K562 (cell line): ENCODE measurements at regions not wholly inside any gene's neighbourhood (a gene's known extent, or its start where the extent isn't known, plus 50 kb on each side); places are given as distances from the start of the nearest gene placed in this dataset.

Experiments
- ATAC-seq: fragments of 200-7000 bp; cut with Tn5 transposase; 3 replicates; pipeline ENCODE4 v1.9.1; 2020; ENCODE audit warnings: moderate library complexity
- BruUV-seq: library from RNA; stranded (reverse); fragments of 400-500 nt; replicated peaks from 2 replicates; lab custom pipeline; 2021; lab: Mats Ljungman, UMichigan
- CTCF ChIA-PET: fragments of 300-600 bp; formaldehyde crosslinking; extraction: SDS; loops from one replicate; lab custom pipeline; 2021; ENCODE audit warnings: low intra/inter-chr PET ratio; lab: Yijun Ruan, JAX
- POLR2A ChIA-PET: fragments of 300-600, 350-650 bp; sonication (Branson Sonifier 250); formaldehyde crosslinking; extraction: SDS; loops from one replicate; lab custom pipeline; 2021; ENCODE audit warnings: antibody characterized with exemption, inconsistent platforms; lab: Yijun Ruan, JAX
- DNase-seq, 4 experiments: peaks; one replicate each; pipeline versions ENCODE4 v3.0.0 to v3.0.0-alpha.2; 2011 to 2018; ENCODE audit warnings: low spot score in 3 of 4, mixed read lengths in 3 of 4; ENCODE audit errors: extremely low read depth in 1 of 4
- FAIRE-seq: peaks from 2 replicates; lab custom pipeline; 2011; peaks lifted over from hg19 to GRCh38; lab: Jason Lieb, UNC
- H2AFZ ChIP-seq: 2 replicates; pipeline ENCODE4 v1.6.0; 2011; ENCODE audit warnings: low read depth, low read length, control low read depth, inconsistent platforms
- H3K27ac ChIP-seq: fragments of 200-600 bp; 3 replicates; pipeline ENCODE4 v1.8.0; 2011; ENCODE audit warnings: low read depth, mild to moderate bottlenecking, control low read depth, inconsistent platforms, low read length, moderate library complexity, mixed read lengths; ENCODE audit errors: extremely low read depth
- H3K27me3 ChIP-seq, 2 experiments: fragments of 300-600 bp in 1 of 2; 2 replicates in 1 of 2; 3 replicates in 1 of 2; pipeline versions ENCODE4 v1.6.0 to v1.8.0; 2011; ENCODE audit warnings: inconsistent platforms in 2 of 2, low read length in 2 of 2, mild to moderate bottlenecking in 1 of 2, mixed read lengths in 1 of 2, moderate library complexity in 1 of 2; ENCODE audit not compliant: control insufficient read depth in 2 of 2, insufficient read depth in 2 of 2
- H3K36me3 ChIP-seq: fragments of 300-600 bp; 3 replicates; pipeline ENCODE4 v1.8.0; 2011; ENCODE audit warnings: mild to moderate bottlenecking, low read length, inconsistent platforms; ENCODE audit not compliant: control insufficient read depth, insufficient read depth
- H3K4me1 ChIP-seq, 2 experiments: fragments of 200-600 bp in 1 of 2; replicated peaks in 1 of 2; 2 replicates in 1 of 2; 3 replicates in 1 of 2; pipeline versions ENCODE4 v1.5.1 to v1.8.0; 2011; ENCODE audit warnings: inconsistent platforms in 2 of 2, low read length in 2 of 2, mild to moderate bottlenecking in 1 of 2, mixed read lengths in 1 of 2, moderate library complexity in 1 of 2; ENCODE audit not compliant: control insufficient read depth in 2 of 2, insufficient read depth in 2 of 2
- H3K4me2 ChIP-seq: 2 replicates; pipeline ENCODE4 v1.6.1; 2011; ENCODE audit warnings: low read length, control low read depth, inconsistent platforms, mixed read lengths; ENCODE audit not compliant: insufficient read depth
- H3K4me3 ChIP-seq: fragments of 200-600 bp; sonication (generic), shearing (Covaris generic); 2 replicates; pipeline ENCODE4 v1.5.1; 2016; ENCODE audit warnings: control low read depth, inconsistent platforms
- H3K79me2 ChIP-seq: fragments of 200-600 bp; 3 replicates; pipeline ENCODE4 v1.8.0; 2011; ENCODE audit warnings: low read length, inconsistent platforms; ENCODE audit not compliant: control insufficient read depth, insufficient read depth
- H3K9ac ChIP-seq, 2 experiments: 2 replicates each; pipeline versions ENCODE4 v1.6.0 to v1.6.1; 2011; ENCODE audit warnings: low read depth in 2 of 2, low read length in 2 of 2, control low read depth in 1 of 2, inconsistent platforms in 1 of 2, mild to moderate bottlenecking in 1 of 2, mixed read lengths in 1 of 2; ENCODE audit not compliant: insufficient read depth in 1 of 2
- H3K9me1 ChIP-seq: one replicate; pipeline ENCODE4 v1.6.0; 2011; ENCODE audit warnings: inconsistent platforms, mild to moderate bottlenecking, low read length, moderate library complexity; ENCODE audit not compliant: control insufficient read depth, insufficient read depth
- H3K9me3 ChIP-seq: replicated peaks from 2 replicates; pipeline ENCODE4 v1.5.1; 2011; ENCODE audit warnings: low read depth, low read length, inconsistent platforms; ENCODE audit not compliant: control insufficient read depth, insufficient read depth
- H4K20me1 ChIP-seq: replicated peaks from 2 replicates; pipeline ENCODE4 v1.6.1; 2011; ENCODE audit warnings: low read length, inconsistent platforms, mixed read lengths; ENCODE audit not compliant: control insufficient read depth, insufficient read depth
- ATF1 ChIP-seq, 2 experiments: fragments of 450-650 bp in 1 of 2; IDR thresholded peaks; 2 replicates each; pipeline ENCODE4 v1.6.1; 2016; ENCODE audit warnings: missing compliant biosample characterization in 1 of 2, missing genetic modification characterization in 1 of 2
- BDP1 ChIP-seq: IDR thresholded peaks from 3 replicates; pipeline ENCODE4 v1.6.1; 2011; ENCODE audit not compliant: insufficient read length, insufficient read depth
- CBFA2T3 ChIP-seq: fragments of 450-650 bp; IDR thresholded peaks from 2 replicates; pipeline ENCODE4 v1.6.1; 2017
- HDAC1 ChIP-seq, 2 experiments: fragments of 450-650 bp; IDR thresholded peaks; 2 replicates each; pipeline ENCODE4 v1.6.1; 2016 to 2017; ENCODE audit warnings: inconsistent platforms in 1 of 2, mild to moderate bottlenecking in 1 of 2, moderate library complexity in 1 of 2
- MCM7 ChIP-seq, 2 experiments: fragments of 450-650 bp; IDR thresholded peaks; 2 replicates each; pipeline ENCODE4 v1.6.1; 2016 to 2018
- SRSF7 ChIP-seq: fragments of 200-400 bp; formaldehyde crosslinking; optimal IDR thresholded peaks from 2 replicates; pipeline ENCODE3; 2017; ENCODE audit warnings: mild to moderate bottlenecking, low read depth, low read length
- ZNF57 ChIP-seq: fragments of 450-650 bp; formaldehyde crosslinking; IDR thresholded peaks from 2 replicates; pipeline ENCODE4 v1.4.0; 2020; ENCODE audit warnings: mild to moderate bottlenecking, moderate library complexity
- ZNF785 ChIP-seq: fragments of 250-450 bp; sonication (Bioruptor Pico); IDR thresholded peaks from 2 replicates; pipeline ENCODE4 v1.4.0; 2020; ENCODE audit warnings: mild to moderate bottlenecking
- WGBS: fragments of 100-300 bp; shearing (Covaris generic); methylation state at CpG from one replicate; pipeline ENCODE4 v1.1.6; 2016; ENCODE audit warnings: low coverage, mixed read lengths; ENCODE audit not compliant: insufficient coverage; ENCODE audit errors: missing lambda C conversion rate; 5-methylcytosine and 5-hydroxymethylcytosine counted together
- in situ Hi-C: fragments of 300-500 bp; cut with MboI; formaldehyde crosslinking; loops from 4 replicates; pipeline ENCODE4 v1.15.0; 2018; ENCODE audit warnings: inconsistent platforms, mixed read lengths
- intact Hi-C: fragments of 100-400 bp; cut with micrococcal nuclease; formaldehyde crosslinking; loops from 2 replicates; pipeline ENCODE4 v1.14.2; 2022
- TF ChIP-seq, protein P1 (sequence below): IDR thresholded peaks from 2 replicates; pipeline ENCODE4 v1.6.1; 2016; ENCODE audit warnings: missing genetic modification characterization, missing compliant biosample characterization
- TF ChIP-seq, protein P2 (sequence below): IDR thresholded peaks from 3 replicates; pipeline ENCODE4 v1.6.1; 2011; ENCODE audit warnings: borderline replicate concordance, mild to moderate bottlenecking, moderate library complexity; ENCODE audit not compliant: insufficient read length; ENCODE audit errors: extremely low read depth
- TF ChIP-seq, protein P3 (sequence below): fragments of 450-650 bp; formaldehyde crosslinking; IDR thresholded peaks from 2 replicates; pipeline ENCODE4 v1.4.0; 2020; ENCODE audit warnings: mild to moderate bottlenecking, moderate library complexity
- TF ChIP-seq, protein P4 (sequence below): sonication (generic); formaldehyde crosslinking; IDR thresholded peaks from 2 replicates; pipeline ENCODE4 v1.8.0; 2022; ENCODE audit warnings: mild to moderate bottlenecking, low read depth, missing genetic modification reagents

DNA sequence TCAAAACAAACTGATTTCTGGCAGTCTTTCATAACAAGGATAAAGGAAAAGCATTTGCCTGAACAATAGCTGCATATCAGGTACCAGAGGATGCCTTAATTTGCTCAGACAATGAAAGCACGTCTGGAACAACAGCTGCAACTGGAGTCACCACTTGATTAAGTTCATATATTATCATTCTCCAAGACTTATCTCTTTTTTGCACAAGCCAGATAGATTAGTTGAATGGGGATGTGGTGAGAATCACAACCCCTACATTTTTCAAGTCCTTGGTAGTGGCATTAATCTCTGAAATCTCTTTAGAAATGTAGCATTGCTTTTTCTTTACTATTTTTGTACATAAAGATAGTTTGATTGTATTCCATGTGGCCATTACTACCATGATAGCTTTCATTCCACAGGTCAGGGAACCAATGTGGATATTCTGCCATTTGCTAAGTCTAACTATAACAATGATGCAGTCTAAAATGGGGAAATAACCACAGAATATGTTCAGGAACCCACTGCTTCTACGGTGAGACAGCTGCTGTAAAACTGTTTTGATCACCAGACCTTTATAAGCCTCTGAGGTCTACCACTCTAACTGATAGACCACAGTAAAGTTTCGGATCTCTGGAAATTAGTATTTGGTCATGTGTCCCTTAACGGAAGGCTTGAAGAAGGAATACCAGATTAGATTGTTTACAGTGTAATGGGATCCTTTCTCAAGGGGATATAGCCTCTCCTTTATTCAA is 1176.2 kb downstream of the DNAJB9 start (continued):
- TF ChIP-seq, protein P1, sequence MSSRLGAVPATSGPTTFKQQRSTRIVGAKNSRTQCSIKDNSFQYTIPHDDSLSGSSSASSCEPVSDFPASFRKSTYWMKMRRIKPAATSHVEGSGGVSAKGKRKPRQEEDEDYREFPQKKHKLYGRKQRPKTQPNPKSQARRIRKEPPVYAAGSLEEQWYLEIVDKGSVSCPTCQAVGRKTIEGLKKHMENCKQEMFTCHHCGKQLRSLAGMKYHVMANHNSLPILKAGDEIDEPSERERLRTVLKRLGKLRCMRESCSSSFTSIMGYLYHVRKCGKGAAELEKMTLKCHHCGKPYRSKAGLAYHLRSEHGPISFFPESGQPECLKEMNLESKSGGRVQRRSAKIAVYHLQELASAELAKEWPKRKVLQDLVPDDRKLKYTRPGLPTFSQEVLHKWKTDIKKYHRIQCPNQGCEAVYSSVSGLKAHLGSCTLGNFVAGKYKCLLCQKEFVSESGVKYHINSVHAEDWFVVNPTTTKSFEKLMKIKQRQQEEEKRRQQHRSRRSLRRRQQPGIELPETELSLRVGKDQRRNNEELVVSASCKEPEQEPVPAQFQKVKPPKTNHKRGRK (tag), result no peak

DNA sequence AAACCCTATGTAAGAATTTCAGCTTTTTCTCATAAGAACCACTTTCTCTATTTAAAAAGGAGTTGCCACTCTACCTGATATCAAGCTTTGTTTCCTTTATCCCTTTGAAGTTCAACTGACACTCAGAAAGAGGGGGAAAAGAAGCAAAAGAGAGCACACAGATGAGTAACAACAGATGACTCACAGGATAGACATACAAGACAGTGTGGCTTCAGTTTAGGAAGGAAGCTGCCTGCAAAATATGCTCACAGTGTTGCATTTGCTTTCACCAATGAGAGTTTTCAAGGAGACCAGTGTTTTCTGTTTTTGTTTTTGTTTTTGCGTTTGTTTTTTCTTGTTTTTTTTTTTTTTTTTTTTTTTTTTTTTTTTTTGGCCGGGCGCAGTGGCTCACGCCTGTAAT is 1181.6 kb downstream of the DNAJB9 start:
- intact Hi-C loops, result no loop called here
- Histone ChIP-seq H3K27ac (no peak overlapping the region), H3K4me2 (no peak overlapping the region), H3K4me1 (no peaks in the 10 kb centered on the region), H2AFZ (no peak overlapping the region), H3K27me3 (no peaks in the 10 kb centered on the region), H3K9me1 (no peaks in the 10 kb centered on the region), H3K79me2 (no peaks in the 10 kb centered on the region), H3K36me3 (no peaks in the 10 kb centered on the region), H3K9me3 (0 out of 2 replicates have a peak, but pooled peaks cover 2% of the 10 kb centered on the region), H4K20me1 (no peaks in the 10 kb centered on the region), H3K9ac (no peak overlapping the region), H3K4me3 (no peak overlapping the region)
- FAIRE-seq, result no peak
- no peak for DNase-seq
- POLR2A ChIA-PET, result no interaction called here
- BruUV-seq, result no TSS peak
- in situ Hi-C loops, result no loop called here
- ATAC-seq, result no peak
- WGBS, result 0% methylated on average over 1 of the region's 4 CpGs
- CTCF ChIA-PET, result no interaction called here
- no peak for TF ChIP-seq ZNF57 (CRISPR knock-in tag)
- TF ChIP-seq MCM7 (IDR thresholded peaks at IDR 0.05), result no peak
- TF ChIP-seq BDP1, result no peak
- no peak for TF ChIP-seq SRSF7
- TF ChIP-seq ZNF785 (CRISPR knock-in tag), result no peak
- TF ChIP-seq CBFA2T3, result no peak
- TF ChIP-seq, protein P2, sequence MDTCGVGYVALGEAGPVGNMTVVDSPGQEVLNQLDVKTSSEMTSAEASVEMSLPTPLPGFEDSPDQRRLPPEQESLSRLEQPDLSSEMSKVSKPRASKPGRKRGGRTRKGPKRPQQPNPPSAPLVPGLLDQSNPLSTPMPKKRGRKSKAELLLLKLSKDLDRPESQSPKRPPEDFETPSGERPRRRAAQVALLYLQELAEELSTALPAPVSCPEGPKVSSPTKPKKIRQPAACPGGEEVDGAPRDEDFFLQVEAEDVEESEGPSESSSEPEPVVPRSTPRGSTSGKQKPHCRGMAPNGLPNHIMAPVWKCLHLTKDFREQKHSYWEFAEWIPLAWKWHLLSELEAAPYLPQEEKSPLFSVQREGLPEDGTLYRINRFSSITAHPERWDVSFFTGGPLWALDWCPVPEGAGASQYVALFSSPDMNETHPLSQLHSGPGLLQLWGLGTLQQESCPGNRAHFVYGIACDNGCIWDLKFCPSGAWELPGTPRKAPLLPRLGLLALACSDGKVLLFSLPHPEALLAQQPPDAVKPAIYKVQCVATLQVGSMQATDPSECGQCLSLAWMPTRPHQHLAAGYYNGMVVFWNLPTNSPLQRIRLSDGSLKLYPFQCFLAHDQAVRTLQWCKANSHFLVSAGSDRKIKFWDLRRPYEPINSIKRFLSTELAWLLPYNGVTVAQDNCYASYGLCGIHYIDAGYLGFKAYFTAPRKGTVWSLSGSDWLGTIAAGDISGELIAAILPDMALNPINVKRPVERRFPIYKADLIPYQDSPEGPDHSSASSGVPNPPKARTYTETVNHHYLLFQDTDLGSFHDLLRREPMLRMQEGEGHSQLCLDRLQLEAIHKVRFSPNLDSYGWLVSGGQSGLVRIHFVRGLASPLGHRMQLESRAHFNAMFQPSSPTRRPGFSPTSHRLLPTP, result no peak
- TF ChIP-seq ATF1 (CRISPR knock-in tag; IDR thresholded peaks at IDR 0.05), result no peak
- no peak for TF ChIP-seq ATF1 (tag; IDR thresholded peaks at IDR 0.05)
- TF ChIP-seq, protein P3, sequence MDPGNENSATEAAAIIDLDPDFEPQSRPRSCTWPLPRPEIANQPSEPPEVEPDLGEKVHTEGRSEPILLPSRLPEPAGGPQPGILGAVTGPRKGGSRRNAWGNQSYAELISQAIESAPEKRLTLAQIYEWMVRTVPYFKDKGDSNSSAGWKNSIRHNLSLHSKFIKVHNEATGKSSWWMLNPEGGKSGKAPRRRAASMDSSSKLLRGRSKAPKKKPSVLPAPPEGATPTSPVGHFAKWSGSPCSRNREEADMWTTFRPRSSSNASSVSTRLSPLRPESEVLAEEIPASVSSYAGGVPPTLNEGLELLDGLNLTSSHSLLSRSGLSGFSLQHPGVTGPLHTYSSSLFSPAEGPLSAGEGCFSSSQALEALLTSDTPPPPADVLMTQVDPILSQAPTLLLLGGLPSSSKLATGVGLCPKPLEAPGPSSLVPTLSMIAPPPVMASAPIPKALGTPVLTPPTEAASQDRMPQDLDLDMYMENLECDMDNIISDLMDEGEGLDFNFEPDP, result no peak
- TF ChIP-seq, protein P4, sequence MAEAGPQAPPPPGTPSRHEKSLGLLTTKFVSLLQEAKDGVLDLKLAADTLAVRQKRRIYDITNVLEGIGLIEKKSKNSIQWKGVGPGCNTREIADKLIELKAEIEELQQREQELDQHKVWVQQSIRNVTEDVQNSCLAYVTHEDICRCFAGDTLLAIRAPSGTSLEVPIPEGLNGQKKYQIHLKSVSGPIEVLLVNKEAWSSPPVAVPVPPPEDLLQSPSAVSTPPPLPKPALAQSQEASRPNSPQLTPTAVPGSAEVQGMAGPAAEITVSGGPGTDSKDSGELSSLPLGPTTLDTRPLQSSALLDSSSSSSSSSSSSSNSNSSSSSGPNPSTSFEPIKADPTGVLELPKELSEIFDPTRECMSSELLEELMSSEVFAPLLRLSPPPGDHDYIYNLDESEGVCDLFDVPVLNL (CRISPR knock-in tag), result no peak
- no peak for TF ChIP-seq HDAC1 (IDR thresholded peaks at IDR 0.05)
